ENCODE measurements at regions not wholly inside any gene's neighbourhood (a gene's known extent, or its start where the extent isn't known, plus 50 kb on each side); places are given as distances from the start of the nearest gene placed in this dataset.
A peak's percentile ranks its signal among the peaks of the same experiment; 100 is the strongest.

DNA sequence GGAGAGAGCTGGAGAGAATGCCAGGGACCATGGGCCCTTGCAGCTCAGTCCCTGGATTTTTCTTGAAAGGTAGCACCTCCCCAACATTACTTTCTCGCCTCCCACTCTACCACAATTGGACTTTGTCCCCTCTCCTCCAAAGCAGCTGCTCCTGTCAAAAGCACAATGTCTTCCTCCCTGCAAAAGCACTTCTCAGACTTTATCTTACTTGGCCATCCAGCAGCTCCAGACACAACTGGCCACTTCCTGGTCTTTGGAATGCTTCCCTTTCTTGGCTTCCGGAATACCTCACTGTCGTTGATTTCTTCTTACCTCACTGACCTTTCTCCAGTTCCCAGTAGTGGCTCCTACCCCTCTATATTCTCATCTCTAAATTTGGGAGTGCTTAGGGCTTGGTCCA, 134.6 kb upstream of the PROK2 start:
- H3K27me3 ChIP-seq: no peaks in the 10 kb centered on the region
- no peaks in the 10 kb centered on the region for H3K36me3 ChIP-seq
- no peaks in the 10 kb centered on the region for H3K4me1 ChIP-seq
- no peaks in the 10 kb centered on the region for H3K9me3 ChIP-seq
- 54 to 62% methylated on average over 3 of the region's 3 CpGs for WGBS, 2 donors
- no peak overlapping the region for H3K27ac ChIP-seq
- no peak for TF ChIP-seq POLR2A (IDR thresholded peaks at IDR 0.05)
- no peak for TF ChIP-seq POLR2AphosphoS5 (IDR thresholded peaks at IDR 0.05)
- TF ChIP-seq, protein P1, sequence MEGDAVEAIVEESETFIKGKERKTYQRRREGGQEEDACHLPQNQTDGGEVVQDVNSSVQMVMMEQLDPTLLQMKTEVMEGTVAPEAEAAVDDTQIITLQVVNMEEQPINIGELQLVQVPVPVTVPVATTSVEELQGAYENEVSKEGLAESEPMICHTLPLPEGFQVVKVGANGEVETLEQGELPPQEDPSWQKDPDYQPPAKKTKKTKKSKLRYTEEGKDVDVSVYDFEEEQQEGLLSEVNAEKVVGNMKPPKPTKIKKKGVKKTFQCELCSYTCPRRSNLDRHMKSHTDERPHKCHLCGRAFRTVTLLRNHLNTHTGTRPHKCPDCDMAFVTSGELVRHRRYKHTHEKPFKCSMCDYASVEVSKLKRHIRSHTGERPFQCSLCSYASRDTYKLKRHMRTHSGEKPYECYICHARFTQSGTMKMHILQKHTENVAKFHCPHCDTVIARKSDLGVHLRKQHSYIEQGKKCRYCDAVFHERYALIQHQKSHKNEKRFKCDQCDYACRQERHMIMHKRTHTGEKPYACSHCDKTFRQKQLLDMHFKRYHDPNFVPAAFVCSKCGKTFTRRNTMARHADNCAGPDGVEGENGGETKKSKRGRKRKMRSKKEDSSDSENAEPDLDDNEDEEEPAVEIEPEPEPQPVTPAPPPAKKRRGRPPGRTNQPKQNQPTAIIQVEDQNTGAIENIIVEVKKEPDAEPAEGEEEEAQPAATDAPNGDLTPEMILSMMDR (IDR thresholded peaks at IDR 0.05): no peak
- TF ChIP-seq EP300 (IDR thresholded peaks at IDR 0.05): no peak
- DNase-seq (no peak), ATAC-seq (ENCODE audit: low FRiP score in 2 of 2) (no peak)
- no peak overlapping the region for H3K4me3 ChIP-seq

- no peaks in the 10 kb centered on the region for H3K4me1 ChIP-seq
- no peaks in the 10 kb centered on the region for H3K27me3 ChIP-seq
- H3K9me3 ChIP-seq: no peaks in the 10 kb centered on the region
- ATAC-seq (ENCODE audit: low FRiP score in 2 of 2) (peak in 1 of 2 donors; percentile 47), DNase-seq (no peak)
- H3K27ac ChIP-seq: no peak overlapping the region
- 62 to 71% methylated on average over 2 of the region's 2 CpGs for WGBS, 2 donors
- TF ChIP-seq EP300 (IDR thresholded peaks at IDR 0.05): no peak
- no peak for TF ChIP-seq POLR2A (IDR thresholded peaks at IDR 0.05)
- no peak for TF ChIP-seq POLR2AphosphoS5 (IDR thresholded peaks at IDR 0.05)
- TF ChIP-seq, protein P1 (IDR thresholded peaks at IDR 0.05): no peak
- H3K36me3 ChIP-seq: no peaks in the 10 kb centered on the region
- no peak overlapping the region for H3K4me3 ChIP-seq
These were observed 132.6 kb upstream of the PROK2 start for GRCh38 chr3:71917545-71917944.

GRCh38 chr3:71916747-71917369, 131.9 kb upstream of the PROK2 start:
- Histone ChIP-seq H3K9me3 (no peaks in the 10 kb centered on the region), H3K27ac (no peak overlapping the region), H3K4me3 (no peak overlapping the region), H3K36me3 (no peaks in the 10 kb centered on the region), H3K4me1 (no peaks in the 10 kb centered on the region), H3K27me3 (no peaks in the 10 kb centered on the region)
- peak in 1 of 2 donors; percentile 44 for ATAC-seq (ENCODE audit: low FRiP score in 2 of 2)
- TF ChIP-seq, protein P1 (IDR thresholded peaks at IDR 0.05): no peak
- TF ChIP-seq POLR2A (IDR thresholded peaks at IDR 0.05) (no peak), POLR2AphosphoS5 (IDR thresholded peaks at IDR 0.05) (no peak), EP300 (IDR thresholded peaks at IDR 0.05) (no peak)
- DNase-seq: no peak
- 63 to 65% methylated on average over 5 of the region's 5 CpGs for WGBS, 2 donors

DNA sequence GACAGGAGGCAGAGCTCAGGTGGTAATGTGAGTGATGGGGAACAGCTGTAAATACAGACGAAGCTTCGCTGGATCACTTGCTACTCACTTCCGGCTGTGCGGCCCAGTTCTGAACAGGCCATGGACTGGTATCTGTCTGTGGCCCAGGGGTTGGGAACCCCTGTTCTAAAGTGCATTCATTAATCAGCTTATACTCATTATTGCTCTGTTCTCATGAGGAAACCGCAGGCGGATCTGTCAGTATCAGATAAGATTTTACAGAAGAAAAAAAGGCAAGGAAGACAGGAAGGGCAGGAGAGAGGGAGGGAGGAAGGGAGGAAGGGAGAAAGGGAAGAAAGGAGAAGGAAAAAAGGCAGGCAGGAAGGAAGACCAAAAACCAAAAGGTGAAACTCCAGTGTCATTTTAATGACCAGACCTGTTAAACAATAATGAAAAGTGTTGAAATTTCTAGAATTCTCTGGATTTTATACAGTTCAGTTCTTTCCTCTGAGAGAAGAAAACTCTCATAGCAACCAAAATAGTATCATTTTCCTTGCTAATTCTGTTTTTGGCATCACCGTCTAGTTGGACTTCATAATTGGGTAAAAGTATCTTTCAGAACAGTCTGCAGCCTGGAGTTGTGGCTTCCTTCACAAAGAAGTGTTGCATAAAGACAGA, 128.0 kb upstream of the PROK2 start:
- TF ChIP-seq EP300 (IDR thresholded peaks at IDR 0.05) (no peak), POLR2A (IDR thresholded peaks at IDR 0.05) (no peak), POLR2AphosphoS5 (IDR thresholded peaks at IDR 0.05) (no peak)
- TF ChIP-seq, protein P1 (IDR thresholded peaks at IDR 0.05): no peak
- WGBS, 2 donors: 69 to 84% methylated on average over 5 to 7 of the region's 7 CpGs
- no peak overlapping the region for H3K4me3 ChIP-seq
- no peaks in the 10 kb centered on the region for H3K4me1 ChIP-seq
- no peaks in the 10 kb centered on the region for H3K27me3 ChIP-seq
- H3K9me3 ChIP-seq: no peaks in the 10 kb centered on the region
- no peaks in the 10 kb centered on the region for H3K36me3 ChIP-seq
- no peak for ATAC-seq (ENCODE audit: low FRiP score in 2 of 2)
- no peak for DNase-seq
- H3K27ac ChIP-seq: no peak overlapping the region

DNA sequence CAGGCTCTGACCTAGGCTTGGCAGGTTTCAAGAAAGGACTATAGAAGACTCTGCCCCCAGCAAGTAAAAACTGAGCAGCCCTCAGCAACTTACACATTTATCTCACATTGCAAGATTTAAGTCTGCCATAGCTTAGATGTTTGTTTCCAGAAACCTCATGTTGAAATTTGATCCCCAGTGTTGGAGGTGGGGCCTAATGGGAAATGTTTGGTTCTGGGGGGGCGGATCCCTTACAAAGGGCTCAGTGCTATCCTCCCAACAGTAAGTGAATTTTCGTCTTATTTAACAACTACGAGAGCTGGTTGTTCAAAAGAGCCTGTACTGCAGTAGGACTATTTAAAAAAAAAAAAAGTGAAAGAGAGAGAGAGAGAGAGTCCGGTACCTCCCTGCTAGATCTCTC, 125.2 kb upstream of the PROK2 start:
- no peak overlapping the region for H3K27ac ChIP-seq

More for the DNA sequence above, 125.2 kb upstream of the PROK2 start:
- H3K27me3 ChIP-seq: no peaks in the 10 kb centered on the region
- ATAC-seq (ENCODE audit: low FRiP score in 2 of 2): no peak
- no peaks in the 10 kb centered on the region for H3K4me1 ChIP-seq
- TF ChIP-seq, protein P1 (IDR thresholded peaks at IDR 0.05): no peak
- TF ChIP-seq EP300 (IDR thresholded peaks at IDR 0.05) (no peak), POLR2A (IDR thresholded peaks at IDR 0.05) (no peak), POLR2AphosphoS5 (IDR thresholded peaks at IDR 0.05) (no peak)
- 92 to 93% methylated on average over 4 of the region's 4 CpGs for WGBS, 2 donors
- H3K9me3 ChIP-seq: no peaks in the 10 kb centered on the region
- H3K36me3 ChIP-seq: no peaks in the 10 kb centered on the region
- no peak for DNase-seq
- H3K4me3 ChIP-seq: no peak overlapping the region
